Activated naive CD8-positive, alpha-beta T cell treated with anti-CD3 and anti-CD28 coated beads for 36 hours (primary cell): ENCODE measurements at regions not wholly inside any gene's neighbourhood (a gene's known extent, or its start where the extent isn't known, plus 50 kb on each side); places are given as distances from the start of the nearest gene placed in this dataset.

Source experiments
- DNase-seq: peaks from one replicate; pipeline ENCODE4 v3.0.0; 2021
- H3K27ac Mint-ChIP-seq: one replicate; pipeline ENCODE4 v1.8.0; 2022; ENCODE audit warnings: mild to moderate bottlenecking, moderate library complexity, mixed read lengths
- H3K27me3 Mint-ChIP-seq: one replicate; pipeline ENCODE4 v1.8.0; 2022; ENCODE audit warnings: mild to moderate bottlenecking, mixed read lengths
- H3K36me3 Mint-ChIP-seq: one replicate; pipeline ENCODE4 v1.8.0; 2021; ENCODE audit warnings: mild to moderate bottlenecking, mixed read lengths
- H3K4me1 Mint-ChIP-seq: one replicate; pipeline ENCODE4 v1.8.0; 2021; ENCODE audit warnings: mixed read lengths
- H3K4me3 Mint-ChIP-seq: one replicate; pipeline ENCODE4 v1.8.0; 2022; ENCODE audit warnings: mild to moderate bottlenecking, moderate library complexity, mixed read lengths
- H3K9me3 Mint-ChIP-seq: one replicate; pipeline ENCODE4 v1.8.0; 2022; ENCODE audit warnings: mixed read lengths

- Mint-ChIP-seq H3K4me1 (no peaks in the 10 kb centered on the region), H3K36me3 (no peaks in the 10 kb centered on the region), H3K9me3 (peaks cover 4% of the 10 kb centered on the region), H3K4me3 (no peak overlapping the region), H3K27me3 (no peaks in the 10 kb centered on the region), H3K27ac (no peak overlapping the region)
- DNase-seq, result no peak
Observed at GRCh38 chr6:66403966-66404365, 696.9 kb upstream of the EYS start.

GRCh38 chr6:66402873-66403272 is 695.8 kb upstream of the EYS start:
- no peaks in the 10 kb centered on the region for H3K36me3 Mint-ChIP-seq
- DNase-seq, result no peak
- no peak overlapping the region for H3K27ac Mint-ChIP-seq

GRCh38 chr6:66396549-66396948 is 689.5 kb upstream of the EYS start:
- no peaks in the 10 kb centered on the region for H3K4me1 Mint-ChIP-seq
- DNase-seq, result no peak
- H3K4me3 Mint-ChIP-seq, result no peak overlapping the region
- H3K9me3 Mint-ChIP-seq, result no peaks in the 10 kb centered on the region
- H3K27ac Mint-ChIP-seq, result no peak overlapping the region
- H3K27me3 Mint-ChIP-seq, result no peaks in the 10 kb centered on the region
- no peaks in the 10 kb centered on the region for H3K36me3 Mint-ChIP-seq

More at GRCh38 chr6:66402873-66403272, 695.8 kb upstream of the EYS start:
- H3K4me1 Mint-ChIP-seq, result no peaks in the 10 kb centered on the region
- no peaks in the 10 kb centered on the region for H3K9me3 Mint-ChIP-seq
- H3K27me3 Mint-ChIP-seq, result no peaks in the 10 kb centered on the region
- H3K4me3 Mint-ChIP-seq, result no peak overlapping the region

DNA sequence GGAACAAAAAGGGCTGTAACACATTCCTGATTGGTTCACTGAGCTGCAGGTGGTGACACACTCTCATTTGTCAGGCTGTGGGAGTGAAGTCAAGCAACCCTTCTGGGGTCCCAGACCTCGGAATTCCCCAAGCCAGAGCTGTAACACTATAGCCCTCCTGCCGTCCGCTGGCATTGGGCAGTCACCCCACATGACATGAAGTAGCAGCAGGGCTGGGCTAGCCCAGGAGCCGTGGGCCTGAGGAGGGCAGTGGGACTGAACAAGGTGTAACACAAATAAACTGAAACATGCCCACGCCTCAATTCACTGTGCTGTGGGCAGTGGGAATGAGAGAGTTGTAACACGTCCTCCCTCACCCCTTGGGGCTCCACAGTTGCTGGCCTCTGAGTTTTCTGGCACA is 689.1 kb upstream of the EYS start:
- H3K27me3 Mint-ChIP-seq, result no peaks in the 10 kb centered on the region
- DNase-seq, result no peak
- no peak overlapping the region for H3K27ac Mint-ChIP-seq

DNA sequence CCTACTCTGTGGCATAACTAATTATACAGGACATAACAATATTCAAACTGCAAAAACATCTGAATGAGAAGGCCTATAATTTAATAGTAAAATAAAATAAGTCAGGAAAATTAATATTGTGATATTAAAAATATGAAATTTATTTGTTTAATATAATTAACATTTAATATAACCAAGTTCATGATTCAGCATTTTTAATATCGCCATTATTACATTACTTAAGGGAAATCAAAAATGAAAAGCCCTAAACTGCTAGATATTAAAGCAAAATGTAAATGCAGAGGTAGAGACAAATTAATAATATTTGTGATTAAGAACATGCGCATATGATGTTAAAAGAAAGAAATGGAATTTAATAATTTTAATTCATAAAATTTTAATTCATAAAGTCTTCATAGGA is 683.4 kb upstream of the EYS start:
- Mint-ChIP-seq H3K36me3 (no peaks in the 10 kb centered on the region), H3K9me3 (no peaks in the 10 kb centered on the region), H3K27me3 (no peaks in the 10 kb centered on the region), H3K27ac (no peak overlapping the region), H3K4me1 (no peaks in the 10 kb centered on the region), H3K4me3 (no peak overlapping the region)
- no peak for DNase-seq

More for the DNA sequence above, 689.1 kb upstream of the EYS start:
- Mint-ChIP-seq H3K9me3 (no peaks in the 10 kb centered on the region), H3K36me3 (no peaks in the 10 kb centered on the region), H3K4me1 (no peaks in the 10 kb centered on the region), H3K4me3 (no peak overlapping the region)

- peaks cover 1% of the 10 kb centered on the region for H3K9me3 Mint-ChIP-seq
- H3K4me3 Mint-ChIP-seq, result no peak overlapping the region
- no peaks in the 10 kb centered on the region for H3K4me1 Mint-ChIP-seq
- H3K27ac Mint-ChIP-seq, result no peak overlapping the region
- no peak for DNase-seq
- H3K27me3 Mint-ChIP-seq, result no peaks in the 10 kb centered on the region
- no peaks in the 10 kb centered on the region for H3K36me3 Mint-ChIP-seq
Observed at GRCh38 chr6:66376001-66376400, 669.0 kb upstream of the EYS start.

GRCh38 chr6:66369407-66369806 is 662.4 kb upstream of the EYS start:
- Mint-ChIP-seq H3K9me3 (peaks cover 2% of the 10 kb centered on the region), H3K36me3 (no peaks in the 10 kb centered on the region), H3K4me3 (no peak overlapping the region), H3K27ac (no peak overlapping the region), H3K4me1 (no peaks in the 10 kb centered on the region), H3K27me3 (no peaks in the 10 kb centered on the region)
- no peak for DNase-seq

DNA sequence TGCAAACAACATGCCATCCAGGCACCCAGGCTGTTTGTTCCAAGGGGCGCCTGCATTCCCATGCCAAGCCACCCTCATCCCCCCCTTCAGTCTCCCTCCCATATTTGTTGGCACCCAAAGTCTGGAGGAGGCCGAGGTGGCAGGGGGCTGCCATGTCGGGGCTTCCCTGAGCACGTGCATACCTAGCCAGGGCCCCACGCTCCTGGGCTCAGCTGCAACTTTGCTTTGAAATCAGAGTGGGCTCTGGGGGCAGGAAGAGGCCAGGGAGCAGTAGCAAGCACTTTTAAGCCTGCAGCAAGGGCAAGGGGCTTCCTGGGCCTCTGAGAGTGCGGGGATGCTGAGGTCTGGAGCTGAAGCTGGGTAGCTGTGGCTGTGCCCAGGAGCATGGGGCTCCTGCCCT is 655.9 kb upstream of the EYS start:
- no peaks in the 10 kb centered on the region for H3K36me3 Mint-ChIP-seq
- no peak overlapping the region for H3K27ac Mint-ChIP-seq
- no peak for DNase-seq
- H3K27me3 Mint-ChIP-seq, result no peaks in the 10 kb centered on the region
- no peak overlapping the region for H3K4me3 Mint-ChIP-seq
- H3K9me3 Mint-ChIP-seq, result no peaks in the 10 kb centered on the region
- H3K4me1 Mint-ChIP-seq, result no peaks in the 10 kb centered on the region

DNA sequence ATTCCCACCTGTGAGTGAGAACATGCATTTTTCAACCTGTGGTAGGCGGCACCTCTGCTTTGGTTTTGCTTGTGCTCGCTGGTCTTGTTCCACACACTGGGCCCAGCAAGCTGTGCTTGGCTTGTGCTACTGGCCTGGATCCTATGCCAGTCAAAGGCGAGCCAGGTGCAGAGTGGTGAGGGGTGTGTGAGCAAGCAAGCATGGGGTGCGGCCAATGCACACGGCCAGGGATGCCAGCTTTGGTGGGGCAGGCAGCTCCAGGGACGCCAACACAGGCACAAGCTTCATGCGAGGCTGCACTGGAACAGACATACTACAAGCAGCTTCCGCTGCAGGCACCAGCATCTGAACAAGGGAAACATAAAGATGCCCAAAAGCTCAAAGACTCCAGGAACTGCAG is 654.9 kb upstream of the EYS start:
- Mint-ChIP-seq H3K36me3 (no peaks in the 10 kb centered on the region), H3K4me3 (no peak overlapping the region), H3K9me3 (no peaks in the 10 kb centered on the region), H3K4me1 (no peaks in the 10 kb centered on the region), H3K27me3 (no peaks in the 10 kb centered on the region), H3K27ac (no peak overlapping the region)
- no peak for DNase-seq

DNA sequence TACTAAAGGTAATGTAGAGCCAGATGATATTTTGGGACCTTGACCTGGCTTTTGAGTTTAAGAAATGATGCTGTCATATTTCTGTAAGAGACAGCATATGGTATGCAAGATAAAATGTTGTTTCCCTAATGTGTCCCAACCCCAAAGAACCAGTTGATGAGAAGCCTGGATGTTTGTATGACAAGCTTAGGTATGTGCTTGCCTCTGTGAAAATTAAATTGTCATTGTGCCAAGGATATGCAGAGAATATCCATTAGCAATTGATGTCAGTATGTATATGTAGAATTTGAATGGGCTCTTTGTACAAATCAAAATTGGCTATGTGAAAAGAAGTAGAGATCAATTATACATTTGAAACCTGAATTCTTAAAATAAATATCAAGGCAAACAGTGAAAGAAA is 650.8 kb upstream of the EYS start:
- H3K9me3 Mint-ChIP-seq, result peaks cover 2% of the 10 kb centered on the region
- H3K27ac Mint-ChIP-seq, result no peak overlapping the region
- H3K36me3 Mint-ChIP-seq, result no peaks in the 10 kb centered on the region
- H3K4me3 Mint-ChIP-seq, result no peak overlapping the region
- no peaks in the 10 kb centered on the region for H3K4me1 Mint-ChIP-seq
- no peaks in the 10 kb centered on the region for H3K27me3 Mint-ChIP-seq
- no peak for DNase-seq

- H3K36me3 Mint-ChIP-seq, result no peaks in the 10 kb centered on the region
Observed at GRCh38 chr6:66355471-66355870, 648.4 kb upstream of the EYS start.

GRCh38 chr6:66344796-66345195 is 637.8 kb upstream of the EYS start:
- no peak overlapping the region for H3K4me3 Mint-ChIP-seq
- no peak for DNase-seq
- H3K4me1 Mint-ChIP-seq, result no peaks in the 10 kb centered on the region
- no peak overlapping the region for H3K27ac Mint-ChIP-seq
- no peaks in the 10 kb centered on the region for H3K36me3 Mint-ChIP-seq
- peaks cover 4% of the 10 kb centered on the region for H3K9me3 Mint-ChIP-seq
- no peaks in the 10 kb centered on the region for H3K27me3 Mint-ChIP-seq

More at GRCh38 chr6:66355471-66355870, 648.4 kb upstream of the EYS start:
- Mint-ChIP-seq H3K4me3 (no peak overlapping the region), H3K27ac (no peak overlapping the region), H3K9me3 (peaks cover 2% of the 10 kb centered on the region), H3K4me1 (no peaks in the 10 kb centered on the region), H3K27me3 (no peaks in the 10 kb centered on the region)
- DNase-seq, result no peak

- Mint-ChIP-seq H3K27me3 (no peaks in the 10 kb centered on the region), H3K4me3 (no peak overlapping the region), H3K27ac (no peak overlapping the region), H3K36me3 (no peaks in the 10 kb centered on the region), H3K9me3 (peaks cover 4% of the 10 kb centered on the region), H3K4me1 (no peaks in the 10 kb centered on the region)
- DNase-seq, result no peak
Observed at GRCh38 chr6:66340736-66341135, 633.7 kb upstream of the EYS start.

GRCh38 chr6:66336176-66336575 is 629.1 kb upstream of the EYS start:
- no peaks in the 10 kb centered on the region for H3K36me3 Mint-ChIP-seq
- H3K9me3 Mint-ChIP-seq, result no peaks in the 10 kb centered on the region
- H3K4me3 Mint-ChIP-seq, result no peak overlapping the region
- no peak overlapping the region for H3K27ac Mint-ChIP-seq
- DNase-seq, result no peak
- H3K4me1 Mint-ChIP-seq, result no peaks in the 10 kb centered on the region
- no peaks in the 10 kb centered on the region for H3K27me3 Mint-ChIP-seq

- H3K4me3 Mint-ChIP-seq, result no peak overlapping the region
- no peaks in the 10 kb centered on the region for H3K9me3 Mint-ChIP-seq
- no peak for DNase-seq
- H3K4me1 Mint-ChIP-seq, result no peaks in the 10 kb centered on the region
- H3K36me3 Mint-ChIP-seq, result no peaks in the 10 kb centered on the region
- no peak overlapping the region for H3K27ac Mint-ChIP-seq
- no peaks in the 10 kb centered on the region for H3K27me3 Mint-ChIP-seq
Observed at GRCh38 chr6:66328200-66328599, 621.2 kb upstream of the EYS start.

GRCh38 chr6:66326228-66326627 is 619.2 kb upstream of the EYS start:
- Mint-ChIP-seq H3K36me3 (no peaks in the 10 kb centered on the region), H3K9me3 (no peaks in the 10 kb centered on the region), H3K27ac (no peak overlapping the region), H3K27me3 (no peaks in the 10 kb centered on the region), H3K4me1 (no peaks in the 10 kb centered on the region), H3K4me3 (no peak overlapping the region)
- DNase-seq, result no peak

DNA sequence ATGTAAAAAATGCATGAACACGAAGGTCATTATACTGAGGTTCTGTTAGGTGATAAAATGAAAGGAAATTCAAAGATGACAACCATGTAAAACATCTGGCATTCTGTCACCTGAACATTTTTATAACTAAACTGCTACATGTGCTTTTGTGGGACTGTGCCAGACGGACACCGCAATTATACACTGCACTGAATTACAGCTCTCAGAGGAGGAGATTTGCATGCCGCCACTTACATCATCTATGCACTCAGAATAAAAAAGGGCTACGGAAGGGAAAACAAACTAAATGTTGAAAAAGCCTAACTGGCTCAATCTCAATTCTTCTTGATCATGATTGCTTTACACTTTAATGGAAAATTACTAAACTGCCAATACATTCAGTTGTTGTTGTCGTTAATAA is 614.0 kb upstream of the EYS start:
- no peaks in the 10 kb centered on the region for H3K4me1 Mint-ChIP-seq
- peaks cover 2% of the 10 kb centered on the region for H3K9me3 Mint-ChIP-seq
- H3K4me3 Mint-ChIP-seq, result no peak overlapping the region
- H3K27ac Mint-ChIP-seq, result no peak overlapping the region
- DNase-seq, result no peak
- H3K36me3 Mint-ChIP-seq, result no peaks in the 10 kb centered on the region
- H3K27me3 Mint-ChIP-seq, result no peaks in the 10 kb centered on the region
